GM23338 (cell line): ENCODE measurements at regions not wholly inside any gene's neighbourhood (a gene's known extent, or its start where the extent isn't known, plus 50 kb on each side); places are given as distances from the start of the nearest gene placed in this dataset.

Source experiments
- ATAC-seq: fragments of 200-7000 bp; cut with Tn5 transposase; 3 replicates; pipeline ENCODE4 v1.9.1; 2020
- DNase-seq: peaks from one replicate; pipeline ENCODE4 v3.0.0-alpha.2; 2015; ENCODE audit warnings: low spot score
- H2AFZ ChIP-seq: fragments of 200-600 bp; sonication (generic); 2 replicates; pipeline ENCODE4 v1.8.0; 2016; ENCODE audit warnings: antibody characterized with exemption, mild to moderate bottlenecking, moderate library complexity
- H3F3A ChIP-seq: fragments of 200-600 bp; sonication (generic); replicated peaks from 2 replicates; pipeline ENCODE4 v1.8.0; 2017; ENCODE audit warnings: antibody characterized with exemption, mixed run types, low read depth
- H3K27ac ChIP-seq: fragments of 200-600 bp; sonication (generic); 2 replicates; pipeline ENCODE4 v1.6.1; 2016; ENCODE audit warnings: low read depth
- H3K27me3 ChIP-seq: fragments of 200-600 bp; sonication (generic); 2 replicates; pipeline ENCODE4 v1.8.0; 2016; ENCODE audit warnings: mild to moderate bottlenecking, mixed run types, moderate library complexity; ENCODE audit not compliant: insufficient read depth
- H3K36me3 ChIP-seq: fragments of 200-600 bp; sonication (generic); 2 replicates; pipeline ENCODE4 v1.8.0; 2016; ENCODE audit warnings: mild to moderate bottlenecking; ENCODE audit not compliant: insufficient read depth
- H3K4me1 ChIP-seq: fragments of 200-600 bp; sonication (generic); 2 replicates; pipeline ENCODE4 v1.8.0; 2016; ENCODE audit warnings: mild to moderate bottlenecking, moderate library complexity; ENCODE audit not compliant: insufficient read depth
- H3K4me2 ChIP-seq: fragments of 200-600 bp; sonication (generic); 2 replicates; pipeline ENCODE4 v1.7.1; 2017; ENCODE audit warnings: mixed run types
- H3K4me3 ChIP-seq: fragments of 200-600 bp; sonication (generic); 2 replicates; pipeline ENCODE4 v1.6.1; 2016; ENCODE audit warnings: mixed run types
- H3K79me2 ChIP-seq: fragments of 200-600 bp; sonication (generic); replicated peaks from 2 replicates; pipeline ENCODE4 v1.8.0; 2017; ENCODE audit warnings: mild to moderate bottlenecking; ENCODE audit not compliant: insufficient read depth
- H3K9me2 ChIP-seq: fragments of 200-600 bp; sonication (generic); 2 replicates; pipeline ENCODE4 v1.8.0; 2017; ENCODE audit not compliant: insufficient read depth
- H4K20me1 ChIP-seq: fragments of 200-600 bp; sonication (generic); replicated peaks from 2 replicates; pipeline ENCODE4 v1.8.0; 2017; ENCODE audit warnings: mild to moderate bottlenecking; ENCODE audit not compliant: insufficient read depth
- H3K27ac Mint-ChIP-seq: 2 replicates; pipeline ENCODE4 v1.8.0; 2020; ENCODE audit warnings: inconsistent platforms, mild to moderate bottlenecking, moderate library complexity, mixed read lengths
- H3K27me3 Mint-ChIP-seq: 3 replicates; pipeline ENCODE4 v1.8.0; 2022; ENCODE audit warnings: low read depth, mild to moderate bottlenecking, moderate library complexity, mixed read lengths, inconsistent platforms; ENCODE audit not compliant: insufficient read depth, poor library complexity
- H3K36me3 Mint-ChIP-seq: 3 replicates; pipeline ENCODE4 v1.8.0; 2021; ENCODE audit warnings: low read depth, mild to moderate bottlenecking, inconsistent platforms, moderate library complexity, mixed read lengths
- H3K4me1 Mint-ChIP-seq: 3 replicates; pipeline ENCODE4 v1.8.0; 2020; ENCODE audit warnings: mild to moderate bottlenecking, inconsistent platforms, mixed read lengths
- H3K4me3 Mint-ChIP-seq: 3 replicates; pipeline ENCODE4 v1.8.0; 2021; ENCODE audit warnings: moderate library complexity, mild to moderate bottlenecking, inconsistent platforms, mixed read lengths
- H3K9me3 Mint-ChIP-seq: 3 replicates; pipeline ENCODE4 v1.8.0; 2020; ENCODE audit warnings: moderate library complexity, mild to moderate bottlenecking, inconsistent platforms, mixed read lengths
- CREB1 ChIP-seq: fragments of 250-450 bp; sonication (Bioruptor Pico); IDR thresholded peaks from 2 replicates; pipeline ENCODE4 v1.5.0; 2020; ENCODE audit warnings: low read depth, mild to moderate bottlenecking, moderate library complexity
- ETS1 ChIP-seq: IDR thresholded peaks from 2 replicates; pipeline ENCODE4 v1.6.1; 2016; ENCODE audit warnings: antibody characterized with exemption
- EZH2 ChIP-seq: fragments of 200-600 bp; sonication (generic); IDR thresholded peaks from one replicate; pipeline ENCODE4 v1.8.0; 2017; ENCODE audit warnings: antibody characterized with exemption, mild to moderate bottlenecking, low read depth; ENCODE audit not compliant: unreplicated experiment
- NANOG ChIP-seq: IDR thresholded peaks from 2 replicates; pipeline ENCODE4 v1.6.1; 2016; ENCODE audit warnings: antibody characterized with exemption, borderline replicate concordance
- POLR2AphosphoS5 ChIP-seq: IDR thresholded peaks from 2 replicates; pipeline ENCODE4 v1.6.1; 2016; ENCODE audit warnings: antibody characterized with exemption, low read depth
- REST ChIP-seq: IDR thresholded peaks from one replicate; pipeline ENCODE4 v1.6.1; 2018; ENCODE audit warnings: antibody characterized with exemption; ENCODE audit not compliant: unreplicated experiment
- STAT1 ChIP-seq: IDR thresholded peaks from one replicate; pipeline ENCODE4 v1.6.1; 2016; ENCODE audit warnings: antibody characterized with exemption; ENCODE audit not compliant: unreplicated experiment
- ZNF114 ChIP-seq: fragments of 250-450 bp; sonication (Bioruptor Pico); IDR thresholded peaks from 2 replicates; pipeline ENCODE4 v1.5.0; 2020; ENCODE audit warnings: mild to moderate bottlenecking, moderate library complexity
- ZNF331 ChIP-seq: fragments of 250-450 bp; sonication (Bioruptor Pico); IDR thresholded peaks from 2 replicates; pipeline ENCODE4 v1.5.0; 2020; ENCODE audit warnings: low read depth, mild to moderate bottlenecking, moderate library complexity
- ZNF462 ChIP-seq: fragments of 250-450 bp; sonication (Bioruptor Pico); IDR thresholded peaks from 2 replicates; pipeline ENCODE4 v1.5.0; 2020; ENCODE audit warnings: mild to moderate bottlenecking, moderate library complexity

- Histone ChIP-seq H3K9me2 (no peaks in the 10 kb centered on the region), H3K79me2 (no peaks in the 10 kb centered on the region), H3K27me3 (peaks cover 34% of the 10 kb centered on the region), H3K36me3 (no peaks in the 10 kb centered on the region), H3K4me2 (no peak overlapping the region), H2AFZ (no peak overlapping the region), H4K20me1 (no peaks in the 10 kb centered on the region), H3K27ac (no peak overlapping the region), H3K4me1 (peaks cover 4% of the 10 kb centered on the region), H3F3A (no peaks in the 10 kb centered on the region), H3K4me3 (no peak overlapping the region)
- DNase-seq (no peak), ATAC-seq (no peak)
- no peak for TF ChIP-seq NANOG
- TF ChIP-seq STAT1, result no peak
- no peak for TF ChIP-seq EZH2
- no peak for TF ChIP-seq REST
- no peak for TF ChIP-seq ZNF331 (CRISPR knock-in tag)
- no peaks in the 10 kb centered on the region for H3K9me3 Mint-ChIP-seq
- peaks cover 9% of the 10 kb centered on the region for H3K4me1 Mint-ChIP-seq
- H3K27me3 Mint-ChIP-seq, result peaks cover 6% of the 10 kb centered on the region
- H3K36me3 Mint-ChIP-seq, result no peaks in the 10 kb centered on the region
- H3K27ac Mint-ChIP-seq, result no peak overlapping the region
- no peak overlapping the region for H3K4me3 Mint-ChIP-seq
These were observed 155.1 kb upstream of the TBL1XR1 start for GRCh38 chr3:177352424-177352823.

- peaks cover 16% of the 10 kb centered on the region for H3K4me1 Mint-ChIP-seq
- peaks cover 27% of the 10 kb centered on the region for H3K27me3 ChIP-seq
- H3K27me3 Mint-ChIP-seq, result peaks cover 8% of the 10 kb centered on the region
- H3K27ac Mint-ChIP-seq, result no peak overlapping the region
- no peaks in the 10 kb centered on the region for H3K9me2 ChIP-seq
- no peaks in the 10 kb centered on the region for H3F3A ChIP-seq
- no peak for ATAC-seq
- H3K9me3 Mint-ChIP-seq, result no peaks in the 10 kb centered on the region
- no peak overlapping the region for H3K4me2 ChIP-seq
- H3K4me1 ChIP-seq, result peaks cover 11% of the 10 kb centered on the region
- no peak for DNase-seq
- no peak overlapping the region for H3K4me3 Mint-ChIP-seq
- H3K36me3 Mint-ChIP-seq, result no peaks in the 10 kb centered on the region
- H3K4me3 ChIP-seq, result no peak overlapping the region
- H2AFZ ChIP-seq, result no peak overlapping the region
- H4K20me1 ChIP-seq, result no peaks in the 10 kb centered on the region
- no peaks in the 10 kb centered on the region for H3K36me3 ChIP-seq
- H3K27ac ChIP-seq, result no peak overlapping the region
- no peaks in the 10 kb centered on the region for H3K79me2 ChIP-seq
- TF ChIP-seq ZNF114 (CRISPR knock-in tag), result no peak
- TF ChIP-seq ETS1, result no peak
- no peak for TF ChIP-seq CREB1 (CRISPR knock-in tag)
- TF ChIP-seq POLR2AphosphoS5, result no peak
- no peak for TF ChIP-seq EZH2
- no peak for TF ChIP-seq ZNF462 (CRISPR knock-in tag)
- TF ChIP-seq NANOG, result no peak
These were observed 155.9 kb upstream of the TBL1XR1 start for GRCh38 chr3:177353140-177353539.
